Pancreas (tissue), 10 donors: ENCODE measurements at regions not wholly inside any gene's neighbourhood (a gene's known extent, or its start where the extent isn't known, plus 50 kb on each side); places are given as distances from the start of the nearest gene placed in this dataset.

Experiments
- ATAC-seq, 4 donors: fragments of 200-7000 bp; cut with Tn5 transposase; one replicate each; pipeline versions ENCODE4 v1.8.0 to v1.9.1; 2020; ENCODE audit warnings: mild to moderate bottlenecking in 4 of 4, moderate library complexity in 4 of 4
- DNase-seq, 6 donors: peaks; one replicate each; pipeline ENCODE4 v3.0.0-alpha.2; 2020
- FAIRE-seq: peaks from 2 replicates; lab custom pipeline; 2012; peaks lifted over from hg19 to GRCh38; lab: Jason Lieb, UNC
- H3K27ac ChIP-seq, 4 donors: fragments of 200-600 bp; sonication (generic); 1 replicate in 3 of 4; 2 replicates in 1 of 4; pipeline versions ENCODE4 v1.5.0 to v1.8.0; 2020
- H3K27me3 ChIP-seq, 4 donors: fragments of 200-600 bp; one replicate each; pipeline ENCODE4 v1.8.0; 2021
- H3K36me3 ChIP-seq, 3 donors: fragments of 200-600 bp; sonication (generic) in 1 of 3; one replicate each; pipeline versions ENCODE4 v1.5.0 to v1.8.0; 2020 to 2021
- H3K4me1 ChIP-seq, 3 donors: fragments of 200-600 bp; one replicate each; pipeline ENCODE4 v1.8.0; 2021
- H3K4me3 ChIP-seq, 4 donors: fragments of 200-600 bp; sonication (generic) in 2 of 4; one replicate each; pipeline versions ENCODE4 v1.5.0 to v1.8.0; 2020 to 2021
- H3K9me3 ChIP-seq, 4 donors: fragments of 200-600 bp; one replicate each; pipeline ENCODE4 v1.8.0; 2021
- CTCF ChIP-seq, 4 donors: fragments of 200-600 bp; sonication (generic) in 3 of 4; IDR thresholded peaks; one replicate each; pipeline versions ENCODE4 v1.5.0 to v1.8.0; 2021; ENCODE audit warnings: antibody characterized with exemption in 4 of 4
- WGBS, 2 donors: extraction: QIAGEN DNeasy Blood & Tissue Kit; methylation state at CpG; one replicate each; pipeline ENCODE4 v1.1.7; 2013; 5-methylcytosine and 5-hydroxymethylcytosine counted together
- intact Hi-C, 3 donors: fragments of 100-400 bp; cut with DNase I; formaldehyde crosslinking; loops; one replicate each; pipeline versions ENCODE4 v1.11.1 to v1.14.2; 2022
- donor health status: healthy with polysubstance abuse.
- donor health status: DM: no; HTN: no; CAD: no; lungs with moderate emphysema.
- donor health status: DM: no; HTN: no; CAD: no.
- donor health status: control.
- donor health status: control.
- donor health status: Bipolar disorder and iron deficiency.
- donor health status: DM: yes; HTN: yes; CAD: no.
- donor health status: DM: no; HTN: no; CAD: no.
- donor health status: DM: no; HTN: no; CAD: no.
- donor health status: DM: yes; HTN: yes; CAD: no.

GRCh38 chr18:65398347-65399075, 352.3 kb upstream of the CDH7 start:
- Histone ChIP-seq H3K36me3 (no peaks in the 10 kb centered on the region), H3K9me3 (no peaks in the 10 kb centered on the region), H3K27me3 (no peaks in the 10 kb centered on the region), H3K4me1 (no peaks in the 10 kb centered on the region), H3K27ac (no peak overlapping the region), H3K4me3 (no peak overlapping the region)
- DNase-seq (no peak), ATAC-seq (no peak), FAIRE-seq (no peak)
- WGBS, 2 donors, result 57 to 71% methylated on average over 4 of the region's 4 CpGs
- no peak for TF ChIP-seq CTCF (IDR thresholded peaks at IDR 0.05)
- intact Hi-C loops, result no loop called here

GRCh38 chr18:65380986-65381385, 369.8 kb upstream of the CDH7 start:
- intact Hi-C loops, result no loop called here
- 35 to 52% methylated on average over 3 of the region's 3 CpGs for WGBS, 2 donors
- Histone ChIP-seq H3K36me3 (no peaks in the 10 kb centered on the region), H3K4me3 (no peak overlapping the region), H3K27me3 (no peaks in the 10 kb centered on the region), H3K4me1 (no peaks in the 10 kb centered on the region), H3K27ac (no peak overlapping the region), H3K9me3 (no peaks in the 10 kb centered on the region)
- no peak for ATAC-seq
- DNase-seq, result no peak
- FAIRE-seq, result no peak
- no peak for TF ChIP-seq CTCF (IDR thresholded peaks at IDR 0.05)

- no peak for ATAC-seq
- no peak for DNase-seq
- Histone ChIP-seq H3K27ac (no peak overlapping the region), H3K36me3 (no peaks in the 10 kb centered on the region), H3K4me1 (no peaks in the 10 kb centered on the region), H3K4me3 (no peak overlapping the region), H3K27me3 (no peaks in the 10 kb centered on the region), H3K9me3 (no peaks in the 10 kb centered on the region)
- FAIRE-seq, result no peak
- TF ChIP-seq CTCF (IDR thresholded peaks at IDR 0.05), result no peak
- intact Hi-C loops, result no loop called here
Observed at GRCh38 chr18:65380571-65380970, 370.2 kb upstream of the CDH7 start.

- Histone ChIP-seq H3K27ac (no peak overlapping the region), H3K36me3 (no peaks in the 10 kb centered on the region), H3K4me3 (no peak overlapping the region), H3K9me3 (no peaks in the 10 kb centered on the region), H3K4me1 (no peaks in the 10 kb centered on the region), H3K27me3 (no peaks in the 10 kb centered on the region)
- DNase-seq, result no peak
- intact Hi-C loops, result no loop called here
- FAIRE-seq, result no peak
- no peak for TF ChIP-seq CTCF (IDR thresholded peaks at IDR 0.05)
- 66 to 79% methylated on average over 3 of the region's 3 CpGs for WGBS, 2 donors
- ATAC-seq, result no peak
Observed at GRCh38 chr18:65372904-65373303, 377.9 kb upstream of the CDH7 start.

- intact Hi-C loops, result no loop called here
- no peak for ATAC-seq
- Histone ChIP-seq H3K36me3 (no peaks in the 10 kb centered on the region), H3K9me3 (no peaks in the 10 kb centered on the region), H3K4me3 (no peak overlapping the region), H3K27me3 (no peaks in the 10 kb centered on the region), H3K4me1 (no peaks in the 10 kb centered on the region), H3K27ac (no peak overlapping the region)
- no peak for FAIRE-seq
- 0 to 13% methylated on average over 1 of the region's 1 CpG for WGBS, 2 donors
- TF ChIP-seq CTCF (IDR thresholded peaks at IDR 0.05), result no peak
- no peak for DNase-seq
Observed at GRCh38 chr18:65365245-65365980, 385.4 kb upstream of the CDH7 start.
